Stimulated activated CD4-positive, alpha-beta T cell treated with anti-CD3 and anti-CD28 coated beads, Interleukin-15, amount 100 ng/mL, for 24 hours (primary cell): ENCODE measurements at regions not wholly inside any gene's neighbourhood (a gene's known extent, or its start where the extent isn't known, plus 50 kb on each side); places are given as distances from the start of the nearest gene placed in this dataset.

Experiments used
- DNase-seq: peaks from one replicate; pipeline ENCODE4 v3.0.0-alpha.2; 2020

GRCh38 chr2:147250652-147251356, 594.0 kb upstream of the ACVR2A start:
- no peak for DNase-seq

- DNase-seq, result no peak
Measured at GRCh38 chr2:147247749-147248148, 597.1 kb upstream of the ACVR2A start.

DNA sequence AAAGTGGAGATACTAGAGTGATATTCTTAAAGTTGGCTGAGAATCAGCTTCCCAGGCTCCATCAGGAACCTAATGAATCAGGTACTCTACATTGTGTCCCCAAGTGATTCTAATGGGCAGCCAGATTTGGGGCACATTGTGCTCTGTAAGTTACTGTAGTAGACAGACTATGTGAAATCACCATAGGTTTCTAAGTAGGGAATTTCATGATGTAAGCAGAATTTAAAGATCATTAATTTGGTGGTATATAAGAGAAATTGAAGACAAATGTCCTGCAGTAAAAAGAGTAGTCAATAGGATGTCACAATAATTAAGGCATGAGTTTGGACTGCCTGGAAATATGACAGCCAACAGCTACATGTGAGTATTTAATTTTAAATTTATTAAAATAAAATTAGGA, 602.4 kb upstream of the ACVR2A start:
- no peak for DNase-seq

DNA sequence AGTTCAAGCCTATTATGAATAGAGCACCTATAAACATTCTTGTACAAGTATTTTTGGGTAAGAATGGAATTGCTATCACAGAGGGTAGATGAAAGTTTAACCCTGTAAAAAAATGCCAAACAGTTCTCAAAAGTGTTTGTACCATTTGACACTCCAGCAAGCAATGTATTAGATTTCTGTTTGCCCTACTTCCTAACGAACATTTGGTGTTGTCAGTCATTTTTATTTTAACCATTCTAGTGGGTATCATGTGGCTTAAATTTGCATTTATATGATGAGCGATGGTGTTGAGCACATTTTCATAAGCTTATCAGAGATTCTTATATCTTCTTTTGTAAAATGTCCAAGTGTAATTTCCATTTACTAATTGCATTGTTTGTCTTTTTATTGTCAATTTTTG, 608.2 kb upstream of the ACVR2A start:
- no peak for DNase-seq

DNA sequence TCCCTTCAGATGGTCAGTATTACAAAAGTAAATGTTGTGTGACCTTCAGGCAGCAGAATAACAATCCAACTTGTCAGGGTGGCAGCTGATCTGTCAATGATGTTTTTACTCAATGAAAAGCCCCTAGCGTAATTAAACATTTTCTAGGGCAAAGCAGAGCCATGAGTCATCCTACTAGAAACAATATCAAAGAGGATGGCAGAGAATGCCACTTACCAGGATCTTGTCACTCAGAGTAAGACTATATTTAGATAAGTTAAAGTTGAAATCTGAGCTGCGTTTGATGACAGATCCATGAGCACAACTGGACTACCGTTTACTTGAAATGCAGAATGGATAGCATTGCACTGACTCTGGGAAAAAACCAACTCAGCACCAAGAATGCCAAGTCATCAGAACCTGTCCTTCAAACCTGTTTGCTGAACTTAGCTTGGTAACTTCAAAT, 612.6 kb upstream of the ACVR2A start:
- no peak for DNase-seq

DNA sequence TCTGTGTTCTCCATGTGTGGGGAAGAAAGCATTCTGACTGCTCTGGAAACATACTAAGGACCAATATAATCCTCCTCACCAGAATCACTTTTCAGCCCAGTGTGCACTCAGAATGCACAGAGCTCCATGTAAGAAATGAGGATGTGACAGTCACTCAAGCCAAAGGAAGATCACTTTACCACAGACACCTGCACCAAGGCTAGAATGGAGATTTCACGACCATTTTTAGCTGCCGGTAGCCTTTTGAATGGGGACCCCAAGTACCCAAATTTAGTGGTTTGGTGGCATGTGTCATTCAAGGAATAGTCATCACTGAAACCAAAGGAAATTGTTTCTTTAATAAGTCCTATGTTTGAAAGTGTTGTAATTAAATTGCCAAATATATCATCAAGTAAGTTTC, 613.2 kb upstream of the ACVR2A start:
- DNase-seq, result no peak

DNA sequence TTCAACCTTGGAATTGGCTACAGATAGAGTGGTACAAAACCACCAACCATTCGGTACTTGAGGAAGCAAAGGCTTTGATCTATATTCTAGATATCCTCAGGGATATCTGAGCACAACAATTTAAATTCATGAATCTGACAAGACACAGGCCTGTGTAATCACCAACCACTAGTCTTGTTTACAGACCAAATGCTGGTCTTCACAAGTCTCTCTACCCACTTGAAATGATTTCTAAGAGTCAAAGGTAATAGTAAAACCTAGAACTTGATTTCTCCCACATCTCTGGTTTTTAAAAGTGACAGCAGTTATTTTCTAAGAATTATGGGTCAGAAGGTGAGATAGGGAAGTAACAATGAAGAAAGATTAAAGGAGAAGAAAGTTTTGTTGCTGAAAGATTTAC, 613.7 kb upstream of the ACVR2A start:
- DNase-seq, result no peak

GRCh38 chr2:147227313-147227712, 617.5 kb upstream of the ACVR2A start:
- no peak for DNase-seq

DNA sequence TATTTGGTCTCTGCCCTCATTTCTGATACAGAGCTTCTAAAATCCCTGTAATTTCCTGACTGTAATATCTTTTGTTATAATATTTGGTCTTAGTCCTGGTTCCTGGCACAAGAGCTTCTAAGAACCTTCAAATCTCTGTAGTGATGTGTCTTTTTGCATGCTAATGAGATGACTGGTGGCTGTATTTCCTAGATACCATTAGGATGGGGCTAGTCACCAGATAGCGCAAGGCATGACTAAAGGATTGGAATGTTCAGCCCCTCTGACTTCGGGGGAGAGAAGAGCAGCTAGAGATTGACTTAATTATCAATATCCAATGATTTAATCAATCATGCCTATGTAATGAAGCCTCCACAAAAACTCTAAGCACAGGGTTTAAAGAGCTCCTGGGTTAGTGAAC, 620.8 kb upstream of the ACVR2A start:
- DNase-seq, result no peak

DNA sequence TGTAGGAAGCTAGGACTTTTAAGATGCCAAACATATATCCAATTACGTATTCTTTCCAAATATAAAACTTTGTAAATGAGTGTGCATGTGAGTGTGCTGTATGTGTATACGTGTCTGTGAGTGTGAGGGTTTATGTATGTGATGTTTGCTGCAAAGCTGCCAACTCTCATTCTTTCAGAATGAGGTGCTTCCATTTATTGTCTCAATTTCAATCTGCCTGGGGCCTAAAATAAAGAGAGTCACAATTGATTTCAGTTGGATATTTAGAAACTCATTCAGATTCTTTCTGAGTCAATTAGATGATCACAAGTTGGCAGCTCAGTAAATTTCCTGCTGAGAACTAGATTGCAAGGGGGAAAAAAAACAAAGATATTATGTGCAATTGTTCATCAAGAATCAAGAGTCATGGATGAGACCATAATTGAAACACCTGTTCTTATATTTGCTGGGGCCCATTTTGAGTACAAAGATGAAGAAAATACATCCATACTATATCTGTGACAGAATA, 621.2 kb upstream of the ACVR2A start:
- DNase-seq, result no peak

DNA sequence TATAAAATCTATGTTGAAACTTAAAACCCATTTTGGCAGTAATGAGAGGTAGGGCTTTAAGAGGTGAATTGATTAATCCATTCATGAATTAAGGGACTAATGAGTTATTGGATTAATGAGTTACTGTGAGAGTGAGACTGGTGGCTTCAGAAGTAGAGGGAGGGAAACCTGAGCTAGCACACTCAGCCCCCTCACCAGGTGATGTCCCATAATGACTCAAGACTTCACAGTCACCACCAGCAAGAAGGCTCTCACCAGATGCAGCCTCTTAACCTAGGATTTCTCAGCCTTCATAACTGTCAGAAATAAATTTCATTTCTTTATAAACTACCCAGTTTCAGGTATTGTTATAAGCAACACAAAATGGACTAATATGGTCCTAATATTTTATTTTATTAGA, 621.7 kb upstream of the ACVR2A start:
- DNase-seq, result no peak

GRCh38 chr2:147222506-147222905, 622.3 kb upstream of the ACVR2A start:
- no peak for DNase-seq

GRCh38 chr2:147214914-147215313, 629.9 kb upstream of the ACVR2A start:
- DNase-seq, result no peak

- no peak for DNase-seq
Measured at GRCh38 chr2:147211484-147211883, 633.3 kb upstream of the ACVR2A start.

GRCh38 chr2:147204102-147204501, 640.7 kb upstream of the ACVR2A start:
- no peak for DNase-seq

DNA sequence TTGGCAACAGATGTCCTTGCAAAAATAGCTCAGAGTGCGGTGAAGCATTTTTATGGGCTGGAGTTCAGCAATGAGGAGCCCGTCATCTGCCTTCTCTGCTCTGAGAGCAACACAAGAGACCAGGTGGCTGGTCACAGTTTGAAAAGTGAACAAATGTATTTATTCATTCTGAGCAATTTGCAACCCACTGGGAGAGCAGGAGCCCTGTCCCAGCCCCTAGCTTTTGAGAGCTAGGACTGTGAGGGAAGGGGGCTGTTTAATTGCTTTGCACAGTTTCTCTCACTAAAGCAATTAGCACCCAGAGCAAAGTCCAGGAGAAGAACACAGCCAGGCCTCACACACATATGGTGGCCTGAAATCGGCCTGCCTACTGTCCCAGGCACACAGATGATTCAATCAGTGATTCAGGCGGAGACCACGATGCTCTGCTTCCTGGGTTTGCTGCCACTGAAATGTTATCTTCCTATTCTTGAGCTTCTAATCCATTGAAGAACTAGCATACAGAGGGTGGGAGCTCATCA, 646.1 kb upstream of the ACVR2A start:
- DNase-seq, result no peak

- no peak for DNase-seq
Measured at GRCh38 chr2:147197754-147198483, 646.9 kb upstream of the ACVR2A start.

DNA sequence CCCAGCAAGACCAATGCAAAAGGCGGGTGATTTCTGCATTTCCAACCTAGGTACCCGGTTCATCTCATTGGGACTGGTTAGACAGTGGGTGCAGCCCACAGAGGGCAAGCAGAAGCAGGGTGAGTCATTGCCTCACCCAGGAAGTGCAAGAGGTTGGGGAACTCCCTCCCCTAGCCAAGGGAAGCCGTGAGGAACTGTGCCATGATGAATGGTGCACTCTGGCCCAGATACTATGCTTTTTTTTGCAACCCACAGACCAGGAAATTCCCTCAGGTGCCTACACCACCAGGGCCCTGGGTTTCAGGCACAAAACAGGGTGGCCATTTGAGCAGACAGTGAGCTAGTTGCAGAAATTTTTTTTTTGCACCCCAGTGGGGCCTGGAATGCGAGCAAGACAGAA, 662.6 kb upstream of the ACVR2A start:
- DNase-seq, result peak; percentile 66

DNA sequence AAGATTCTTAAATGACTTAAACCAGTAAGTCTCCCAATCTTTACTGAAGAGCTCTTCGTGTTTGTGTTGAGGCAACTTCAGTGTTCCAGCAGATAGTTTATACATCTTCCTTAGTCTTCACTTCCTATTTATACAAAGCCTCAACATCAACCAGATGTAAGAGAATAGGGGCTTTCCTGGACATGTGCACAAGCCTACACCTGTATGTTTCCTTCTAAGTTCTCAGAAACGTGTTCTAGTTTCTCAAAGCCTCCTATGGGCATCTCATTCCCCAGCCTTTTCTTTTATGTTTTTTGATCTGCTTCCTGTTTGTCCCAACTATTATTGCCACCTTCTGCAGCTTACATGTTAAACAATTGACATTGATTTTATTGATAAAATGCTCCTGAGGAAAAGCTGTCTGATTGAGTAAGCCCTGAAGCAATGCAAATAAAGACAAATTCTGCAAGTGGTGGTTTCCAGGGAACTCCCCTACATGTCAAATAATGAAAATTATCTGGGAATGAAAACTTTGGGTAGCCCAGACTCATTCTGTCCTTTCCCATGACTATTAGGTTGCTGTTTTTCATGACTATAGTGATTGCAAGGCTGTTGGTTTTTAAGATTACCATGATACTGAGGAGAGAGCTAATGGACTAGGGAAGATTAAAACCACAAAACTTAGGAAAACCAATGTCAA, 663.3 kb upstream of the ACVR2A start:
- no peak for DNase-seq

DNA sequence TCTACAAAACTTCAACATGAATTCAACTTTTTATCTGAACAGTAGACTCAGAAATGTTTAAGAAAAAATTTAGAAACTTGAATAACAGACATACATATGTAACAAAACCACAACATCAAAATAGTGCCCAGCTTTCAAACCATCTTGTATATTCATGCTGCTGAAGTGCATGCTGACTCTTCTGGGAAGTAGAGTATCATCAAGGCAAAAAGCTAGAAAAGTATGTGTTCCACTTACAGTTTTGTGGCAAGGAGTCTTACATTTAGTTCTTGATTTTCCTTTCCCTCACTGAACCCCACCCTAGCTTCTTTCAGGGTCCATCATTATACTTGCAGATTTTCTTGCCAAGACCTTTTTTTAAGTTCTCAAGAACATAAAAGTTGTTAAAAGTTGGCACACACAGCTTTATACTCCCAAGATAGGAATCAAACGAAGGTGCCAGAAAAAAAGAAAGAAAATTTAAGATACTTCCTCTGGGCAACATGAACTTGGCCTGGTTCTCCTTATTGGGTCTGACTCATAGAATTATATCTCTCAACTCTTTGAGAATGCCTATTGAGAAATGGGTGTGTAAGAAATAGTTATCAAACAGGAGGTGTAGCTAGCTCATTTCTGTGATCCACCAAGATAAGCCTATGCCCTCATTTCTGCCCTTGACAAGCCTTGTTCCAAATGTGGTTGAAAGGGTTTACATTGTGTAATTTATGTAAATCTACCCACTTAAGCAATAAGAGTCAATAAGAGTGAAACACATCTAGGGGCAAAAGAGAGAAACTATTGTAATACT, 667.6 kb upstream of the ACVR2A start:
- DNase-seq, result no peak

- no peak for DNase-seq
Measured at GRCh38 chr2:147174824-147175254, 670.0 kb upstream of the ACVR2A start.

GRCh38 chr2:147173798-147174197, 671.0 kb upstream of the ACVR2A start:
- no peak for DNase-seq

DNA sequence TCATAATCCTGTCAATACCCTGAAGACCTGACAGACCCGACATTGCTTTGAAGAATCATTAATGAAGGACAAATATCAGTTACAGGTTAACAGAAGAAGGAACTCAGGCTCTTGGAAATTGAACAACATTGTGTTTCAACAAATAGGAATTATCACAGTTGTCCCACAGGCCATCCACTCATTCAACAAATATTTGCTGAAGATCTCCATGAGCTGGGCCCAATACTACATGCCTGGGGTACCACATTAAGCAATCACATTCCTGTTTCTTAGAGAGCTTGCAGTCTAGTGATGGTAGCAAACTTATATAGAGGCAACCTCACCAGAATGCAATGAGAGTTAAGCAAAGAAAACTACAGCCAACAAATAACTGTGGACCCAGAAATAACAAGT, 671.6 kb upstream of the ACVR2A start:
- DNase-seq, result no peak
